HG02588 (cell line): ENCODE measurements at regions not wholly inside any gene's neighbourhood (a gene's known extent, or its start where the extent isn't known, plus 50 kb on each side); places are given as distances from the start of the nearest gene placed in this dataset.
"Not testable (repeated sequence)": the region's sequence is repeated elsewhere in the genome, so short reads cannot be mapped to it uniquely, and the experiment has no call there.

ENCODE experiments used
- ATAC-seq: cut with Tn5 transposase; IDR thresholded peaks from one replicate; pipeline ENCODE4 v1.9.1; 2021; ENCODE audit warnings: mild to moderate bottlenecking, moderate library complexity; ENCODE audit not compliant: unreplicated experiment

DNA sequence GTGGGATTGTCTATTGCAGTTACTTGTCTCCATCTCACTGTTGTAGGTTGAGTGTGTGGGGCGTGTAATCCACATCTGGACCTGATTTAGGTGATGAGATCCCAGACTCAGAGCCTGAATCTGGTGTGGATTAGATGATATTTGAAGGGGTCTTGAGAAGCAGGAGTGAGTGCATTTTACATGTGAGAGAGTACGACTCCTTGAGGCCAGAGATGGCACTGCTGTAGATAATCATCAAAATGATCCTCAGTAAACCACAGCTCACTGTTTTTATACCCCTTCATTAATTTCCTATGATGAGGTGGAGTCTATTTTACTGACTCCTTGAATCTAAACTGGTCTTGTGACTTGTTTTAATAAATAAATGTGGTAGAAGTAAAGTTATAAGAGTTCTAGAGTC lies 732.5 kb downstream of the KCNJ2 start:
- ATAC-seq, result no peak

DNA sequence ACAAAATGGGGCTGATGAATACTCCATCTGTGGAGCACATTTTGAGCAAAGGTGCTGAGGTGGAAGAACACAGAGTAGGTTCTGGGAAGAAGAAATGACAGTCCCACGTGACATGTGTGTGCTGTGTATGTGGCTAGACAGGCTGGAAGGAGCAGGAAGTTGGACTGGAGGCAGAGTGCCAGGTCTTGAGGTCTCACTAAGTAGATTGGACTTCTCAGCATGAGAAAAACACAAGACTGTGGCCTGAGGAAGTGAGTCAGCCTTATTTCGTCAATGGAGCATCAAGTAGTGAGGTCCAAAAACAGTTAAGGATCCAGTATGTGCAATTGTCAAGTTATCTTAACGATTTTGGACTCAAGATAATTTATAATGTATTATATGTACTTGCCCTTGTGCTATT lies 736.5 kb downstream of the KCNJ2 start:
- no peak for ATAC-seq

DNA sequence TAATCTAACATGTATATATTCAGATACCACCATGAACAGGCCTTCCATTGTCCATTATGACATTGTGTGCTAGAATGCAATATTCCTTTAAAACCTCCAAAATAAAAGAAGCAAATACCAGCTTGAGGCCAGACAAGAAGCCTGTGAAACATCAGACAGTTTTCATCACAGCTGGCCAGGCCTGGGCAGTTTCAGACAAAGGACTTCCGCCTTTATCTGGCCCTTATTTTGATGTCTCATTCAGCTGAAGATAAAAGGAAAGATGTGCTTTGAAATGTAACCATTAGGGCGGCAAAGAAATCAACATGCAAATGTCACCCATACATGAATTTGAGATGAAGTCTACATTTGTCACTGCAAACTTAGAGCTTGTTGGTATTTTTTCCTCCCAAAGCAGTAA lies 737.5 kb downstream of the KCNJ2 start:
- ATAC-seq, result no peak

DNA sequence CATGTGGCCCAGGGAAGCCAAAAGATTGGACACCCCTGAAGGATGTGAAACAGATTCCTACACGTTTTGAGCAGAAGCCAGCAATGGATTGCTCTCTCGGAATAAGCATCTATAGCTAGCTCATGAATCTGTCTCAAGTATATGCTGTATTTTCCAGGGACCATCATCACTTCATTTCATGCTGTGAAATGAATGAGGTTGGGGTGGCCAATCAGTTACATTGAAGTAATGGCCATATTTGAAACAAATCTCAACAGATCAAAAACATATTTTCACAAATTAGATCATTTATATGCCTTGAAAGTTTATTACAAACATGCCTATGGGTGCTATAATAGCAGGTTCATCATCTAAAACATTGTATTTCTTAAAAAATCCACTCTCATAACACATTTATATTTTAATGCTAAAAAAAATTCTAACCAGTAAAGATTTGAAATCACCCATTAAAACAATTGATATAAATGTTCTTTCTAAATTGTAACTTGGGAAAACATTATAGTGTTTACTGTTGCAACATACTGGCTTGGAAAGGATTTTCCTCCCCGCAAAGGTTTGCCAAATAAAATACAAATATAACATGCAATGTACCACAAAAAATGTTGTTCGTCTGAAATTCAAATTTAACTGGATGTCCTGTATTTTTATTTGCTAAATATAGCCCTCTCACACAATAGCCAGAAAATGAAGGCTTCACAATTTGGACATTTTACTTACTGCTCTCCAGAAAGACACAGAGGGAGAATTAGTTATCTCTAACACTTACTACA lies 743.6 kb downstream of the KCNJ2 start:
- ATAC-seq, result no peak

DNA sequence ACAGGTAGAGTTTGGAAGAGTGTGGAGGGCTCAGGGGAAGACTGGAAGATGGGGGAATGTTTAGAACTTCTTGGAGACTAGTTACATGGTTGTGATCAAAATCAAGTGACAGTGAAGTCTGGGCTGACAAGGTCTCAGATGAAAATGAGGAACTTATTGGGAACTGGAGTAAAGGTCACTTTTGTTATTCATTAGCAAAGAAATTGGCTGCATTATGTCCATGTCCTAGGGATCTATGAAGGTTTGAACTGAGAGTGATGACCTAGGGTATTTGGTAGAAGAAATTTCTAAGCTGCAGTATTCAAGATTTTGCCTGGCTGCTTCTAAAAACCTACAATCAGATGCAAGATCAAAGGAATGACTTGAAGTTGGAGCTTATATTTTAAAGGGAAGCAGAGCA lies 747.1 kb downstream of the KCNJ2 start:
- ATAC-seq, result no peak

DNA sequence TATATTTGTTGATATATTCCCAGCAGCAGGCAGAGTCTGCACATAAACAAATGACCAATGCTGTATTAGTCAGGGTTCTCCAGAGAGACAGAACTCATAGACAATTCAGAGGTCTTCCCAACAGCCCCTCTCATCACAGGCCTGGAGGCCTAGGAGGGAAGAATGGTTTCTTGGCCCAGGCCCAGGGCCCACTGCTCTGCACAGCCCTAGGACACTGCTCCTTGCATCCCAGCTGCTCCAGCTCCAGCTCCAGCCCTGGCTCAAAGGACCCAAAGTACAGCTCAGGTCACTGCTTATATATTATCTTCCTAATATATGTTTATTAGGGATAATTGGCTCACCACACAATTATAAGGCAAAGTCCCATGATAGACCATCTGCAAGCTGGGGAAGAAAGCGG lies 749.9 kb downstream of the KCNJ2 start:
- ATAC-seq, result no peak

DNA sequence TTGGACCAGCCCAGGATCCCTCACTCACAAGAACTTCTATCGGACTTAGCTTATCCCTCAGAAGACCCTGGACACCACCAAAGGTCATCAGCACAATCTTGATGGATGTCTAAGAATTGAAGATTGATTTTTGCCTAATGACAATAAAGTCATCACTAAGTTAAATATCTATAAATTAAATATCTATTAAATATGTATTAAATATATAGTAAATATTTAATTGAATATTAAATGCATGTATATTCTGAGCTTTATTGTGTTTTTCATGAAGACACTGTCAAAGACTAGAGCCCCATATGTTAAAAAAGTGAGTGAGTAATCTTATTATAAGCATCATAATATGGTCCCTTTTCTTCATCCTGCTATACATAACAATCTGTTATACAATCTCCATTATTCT lies 751.1 kb downstream of the KCNJ2 start:
- ATAC-seq, result no peak

DNA sequence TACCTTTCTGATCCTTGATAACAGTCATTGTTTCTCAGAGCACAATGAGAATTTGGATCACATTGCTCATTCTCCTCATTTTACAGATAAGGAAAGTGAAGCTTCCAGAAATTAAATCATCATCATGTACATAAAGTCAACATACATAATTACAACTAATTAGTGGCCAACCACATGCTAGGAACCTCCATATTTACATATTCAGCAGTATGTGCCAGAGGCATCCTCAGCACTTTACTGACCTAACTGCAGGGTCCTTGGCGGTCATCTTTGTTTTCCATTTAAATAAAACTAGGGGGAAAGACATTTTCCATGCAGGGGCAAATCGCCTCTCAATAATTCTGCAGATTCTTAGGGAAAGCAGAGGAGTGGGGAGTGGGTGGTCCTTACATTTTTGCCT lies 752.9 kb downstream of the KCNJ2 start:
- no peak for ATAC-seq

DNA sequence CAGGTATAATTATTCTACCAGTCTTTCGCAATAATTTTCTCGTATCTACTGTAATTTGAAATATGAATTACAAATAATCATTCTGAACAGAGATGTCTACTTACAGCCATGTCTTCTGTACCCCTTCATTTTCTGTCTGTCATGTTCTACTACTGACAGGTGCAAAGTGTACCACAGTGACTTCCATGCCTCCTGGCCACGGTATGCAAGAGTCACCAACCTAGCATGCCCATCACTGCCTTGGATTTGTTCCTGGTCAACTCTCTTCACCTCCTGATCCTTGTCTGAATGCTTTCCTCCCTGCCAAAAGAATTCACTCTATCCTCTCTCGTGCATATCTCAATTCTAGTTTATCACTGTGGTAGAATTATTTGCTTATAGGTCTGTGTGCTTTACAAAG lies 755.4 kb downstream of the KCNJ2 start:
- no peak for ATAC-seq

DNA sequence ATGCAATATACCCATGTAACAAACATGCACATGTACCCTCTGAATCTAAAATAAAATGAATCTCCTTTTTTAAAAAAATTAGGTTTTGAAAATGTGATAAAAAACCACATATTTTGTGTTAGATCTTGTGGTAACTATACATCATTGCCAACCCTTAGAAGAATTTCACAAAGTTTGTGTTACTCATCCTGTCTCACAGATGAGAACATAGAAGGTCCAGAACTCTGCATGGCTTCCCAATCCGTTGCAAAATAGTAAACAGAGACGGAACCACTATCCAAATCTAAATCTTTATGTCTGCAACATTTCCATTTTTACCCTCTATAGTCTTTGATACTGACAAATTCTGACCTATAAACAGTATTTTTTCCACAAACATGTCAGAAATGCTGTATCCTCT lies 759.9 kb downstream of the KCNJ2 start:
- no peak for ATAC-seq

DNA sequence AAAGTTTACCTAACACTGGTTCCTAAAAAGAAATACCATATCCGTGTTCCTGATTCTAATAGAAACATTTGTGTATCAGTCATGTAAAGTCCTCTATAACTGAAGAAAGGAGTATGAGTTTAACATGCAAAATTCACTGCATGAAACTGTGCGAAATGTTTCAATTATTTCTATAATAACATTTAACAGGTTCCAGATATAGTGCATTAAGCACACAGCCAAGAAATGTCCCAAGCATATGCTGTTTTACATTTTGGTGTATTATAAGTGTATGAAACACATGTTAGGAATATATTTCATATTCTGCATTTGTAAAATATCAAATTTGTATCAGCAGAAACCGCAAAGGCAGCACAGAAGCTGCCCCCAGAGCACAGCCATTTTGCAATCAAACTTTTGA lies 764.9 kb downstream of the KCNJ2 start:
- no peak for ATAC-seq

DNA sequence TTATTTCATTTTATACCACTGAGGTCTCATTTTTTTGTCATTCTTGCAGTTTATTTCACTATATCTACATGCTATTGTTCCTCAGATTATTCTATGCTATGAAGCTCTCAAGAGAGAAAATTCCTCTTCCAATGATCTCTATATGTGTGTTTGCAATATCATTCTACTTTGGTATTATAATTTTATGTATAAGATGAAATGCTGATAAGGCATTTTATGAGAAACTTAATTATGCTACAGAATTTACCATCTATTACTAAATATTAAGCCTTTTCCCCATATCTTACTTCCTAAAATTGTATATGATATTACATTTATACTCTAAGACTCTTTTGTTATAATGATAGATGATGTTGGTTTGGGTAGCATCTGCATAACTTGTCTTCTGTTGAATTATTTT lies 765.5 kb downstream of the KCNJ2 start:
- no peak for ATAC-seq

DNA sequence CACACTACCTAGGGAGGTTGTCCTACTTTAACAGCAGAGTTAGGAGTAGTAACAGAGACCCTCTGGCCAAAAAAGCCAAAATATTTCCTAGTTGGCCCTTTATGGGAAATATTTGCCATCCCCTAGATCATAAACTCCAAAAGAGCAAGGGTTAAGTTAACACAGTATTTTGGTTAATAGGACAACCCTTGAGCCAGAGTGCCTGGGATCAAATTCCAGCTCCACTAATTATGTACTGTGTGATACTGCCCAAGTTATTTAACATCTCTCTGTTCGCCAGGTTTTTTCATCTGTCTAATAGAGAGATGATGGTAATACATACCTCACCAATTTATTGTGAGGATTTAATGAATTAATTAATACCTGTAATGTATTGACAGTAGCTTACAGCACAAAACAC lies 767.4 kb downstream of the KCNJ2 start:
- no peak for ATAC-seq

DNA sequence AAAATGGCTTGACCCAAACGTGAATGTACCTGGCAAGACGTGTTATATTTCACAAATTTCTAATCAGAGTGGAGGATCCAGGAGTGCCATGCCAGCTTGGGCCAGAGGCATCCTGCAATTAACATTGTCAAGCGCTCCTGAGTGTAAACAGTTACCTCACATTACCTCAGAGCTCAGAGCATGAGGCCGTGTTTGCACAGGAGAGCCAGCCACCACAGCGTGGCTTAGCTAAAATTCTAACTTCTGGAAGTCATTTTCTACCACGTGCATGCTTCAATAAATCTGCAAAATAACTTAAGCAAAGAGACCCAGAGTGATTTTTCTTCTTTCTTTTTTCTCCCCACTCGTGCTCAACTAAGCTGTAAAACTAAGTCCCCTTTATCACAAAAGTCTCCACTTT lies 769.0 kb downstream of the KCNJ2 start:
- ATAC-seq, result no peak

DNA sequence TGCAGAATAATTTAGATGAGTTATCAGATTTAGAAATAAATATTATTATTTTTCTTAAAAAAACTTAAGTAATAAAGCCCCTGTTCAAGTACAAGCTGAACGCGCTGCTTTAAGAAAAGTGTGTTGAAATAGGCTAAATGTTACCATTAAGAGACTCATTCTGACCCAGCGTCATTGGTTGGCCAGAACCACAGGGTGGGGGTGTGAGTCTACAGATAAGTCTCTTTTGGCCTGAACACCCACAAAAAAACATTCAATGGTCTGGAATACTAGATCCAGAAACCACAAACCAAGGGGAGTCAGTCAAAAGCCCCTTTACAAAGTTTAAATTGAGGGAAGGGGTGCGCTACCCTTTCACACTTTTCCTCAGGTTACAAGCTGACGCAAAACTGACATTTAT lies 776.1 kb downstream of the KCNJ2 start:
- no peak for ATAC-seq

DNA sequence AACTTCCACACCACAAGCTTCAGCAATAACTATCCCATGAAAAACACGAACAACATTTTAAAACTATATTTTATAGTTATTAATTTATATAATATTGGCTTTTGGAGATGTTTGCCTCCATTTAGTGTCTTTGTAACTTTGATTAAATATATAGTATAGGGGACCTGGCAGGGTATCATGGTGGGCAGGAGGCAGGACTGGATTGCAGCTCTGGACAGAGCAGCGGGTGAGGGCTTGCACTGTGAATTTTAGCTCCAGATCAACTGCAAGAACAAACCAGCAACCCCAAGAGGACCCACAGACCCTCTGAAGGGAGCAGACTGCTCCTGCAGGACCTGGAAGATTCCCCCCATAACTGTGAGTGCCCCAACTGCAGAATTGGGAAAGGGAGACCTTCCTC lies 777.9 kb downstream of the KCNJ2 start:
- no peak for ATAC-seq

DNA sequence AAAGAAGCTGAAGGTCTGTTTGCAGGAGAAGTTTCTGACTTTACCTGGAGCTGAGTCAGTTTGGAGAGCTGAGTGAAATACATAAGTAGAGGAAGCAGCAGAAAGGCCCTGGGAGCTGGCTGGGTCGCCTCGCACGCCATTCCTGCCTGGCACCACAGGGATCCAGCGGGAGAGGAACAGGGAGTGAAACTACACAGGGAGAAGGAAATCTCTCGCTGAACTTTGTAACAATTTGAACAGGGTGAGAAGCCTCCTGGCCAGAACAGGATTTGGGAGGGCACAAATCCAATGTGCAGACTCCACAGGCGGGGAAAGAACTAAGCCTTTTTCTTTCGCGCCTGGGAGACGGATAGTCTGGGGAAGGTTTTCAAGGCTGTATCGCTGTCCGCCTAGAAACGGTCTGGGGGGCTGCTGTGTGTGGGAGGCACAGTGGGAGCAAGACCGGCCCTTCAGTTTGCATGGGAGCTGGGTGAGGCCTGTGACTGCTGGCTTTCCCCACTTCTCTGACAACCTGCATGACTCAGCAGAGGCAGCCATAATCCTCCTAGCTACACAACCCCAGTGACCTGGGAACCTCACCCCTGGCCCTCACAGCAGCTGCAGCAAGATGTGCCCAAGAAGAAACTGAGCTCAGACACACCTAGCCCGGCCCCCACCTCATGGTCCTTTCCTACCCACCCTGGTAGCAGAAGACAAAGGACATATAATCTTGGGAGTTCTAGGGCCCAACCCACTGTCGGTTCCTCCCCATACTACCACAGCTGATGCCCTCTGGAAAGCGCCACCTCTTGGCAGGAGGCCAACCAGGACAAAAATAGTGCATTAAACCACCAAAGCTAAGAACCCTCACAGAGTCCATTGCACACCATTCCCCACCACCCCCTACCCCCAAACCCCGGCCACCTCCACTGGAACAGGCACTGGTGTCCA lies 778.6 kb downstream of the KCNJ2 start:
- ATAC-seq, result no peak

DNA sequence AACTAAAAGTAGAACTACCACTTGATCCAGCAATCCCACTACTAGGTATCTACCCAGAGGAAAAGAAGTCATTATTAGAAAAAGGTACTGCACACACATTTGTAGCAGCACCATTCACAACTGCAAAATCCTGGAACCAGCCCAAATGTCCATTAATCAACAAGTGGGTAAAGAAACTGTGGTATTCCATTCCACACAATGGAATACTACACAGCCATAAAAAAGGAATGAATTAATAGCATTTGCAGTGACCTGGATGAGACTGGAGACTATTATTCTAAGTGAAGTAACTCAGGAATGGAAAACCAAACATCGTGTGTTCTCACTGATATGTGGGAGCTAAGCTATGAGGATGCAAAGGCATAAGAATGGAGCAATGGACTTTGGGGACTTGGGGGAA lies 783.8 kb downstream of the KCNJ2 start:
- ATAC-seq, result not testable (repeated sequence)

DNA sequence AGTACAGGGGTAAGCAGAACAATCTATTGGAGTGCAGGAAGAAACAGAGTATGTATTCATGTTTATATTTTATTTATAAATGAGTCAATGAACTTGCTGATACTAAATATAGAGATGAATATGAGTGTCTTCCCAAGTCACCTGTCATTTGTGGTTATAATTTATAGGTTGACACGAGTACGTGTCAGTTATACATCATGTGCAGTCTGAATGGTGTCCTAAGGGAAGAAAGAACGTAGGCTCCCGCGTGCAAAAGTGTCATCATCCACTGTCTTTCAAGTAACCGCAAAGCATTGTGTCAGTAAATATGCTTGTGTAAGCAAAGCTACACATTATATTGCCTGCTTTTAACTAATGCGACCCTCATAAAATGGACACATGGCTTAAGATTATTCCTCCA lies 786.1 kb downstream of the KCNJ2 start:
- no peak for ATAC-seq

DNA sequence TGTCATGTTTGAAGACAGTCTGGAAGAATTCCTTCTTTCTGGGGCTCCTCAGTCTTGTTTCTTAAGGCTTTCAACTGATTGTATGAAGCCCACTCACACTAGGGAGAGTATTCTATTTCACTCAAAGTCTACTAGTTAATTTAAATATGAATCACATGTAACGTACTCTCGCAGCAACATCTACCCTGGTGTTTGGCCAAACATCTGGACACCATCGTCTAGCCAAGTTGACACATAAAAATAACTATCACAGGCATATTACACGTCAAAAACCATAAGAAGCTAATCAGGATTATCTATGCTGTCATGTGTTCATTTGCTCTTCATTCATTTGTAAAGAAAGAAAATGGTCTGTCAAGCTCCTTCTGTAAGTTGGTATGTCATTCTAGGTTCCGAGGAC lies 787.4 kb downstream of the KCNJ2 start:
- ATAC-seq, result no peak

DNA sequence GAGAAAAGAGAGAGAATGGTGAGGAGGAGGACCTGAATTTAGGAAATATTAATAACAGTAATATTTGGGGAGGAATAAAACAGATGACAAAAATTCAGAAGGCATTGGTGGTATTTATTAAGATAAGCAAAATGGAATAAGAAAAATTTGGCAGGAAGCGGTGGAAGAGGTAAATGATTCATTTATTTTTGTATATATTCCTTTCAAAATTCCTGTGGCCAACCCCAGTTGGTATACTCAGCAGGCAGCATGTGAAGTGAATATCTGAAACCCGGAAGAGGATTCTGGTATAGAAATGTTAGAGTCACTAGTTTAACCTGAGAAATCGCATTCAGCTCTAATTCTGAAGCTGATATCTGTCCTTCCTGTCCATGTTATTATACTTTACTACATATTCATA lies 792.0 kb downstream of the KCNJ2 start:
- ATAC-seq, result no peak

DNA sequence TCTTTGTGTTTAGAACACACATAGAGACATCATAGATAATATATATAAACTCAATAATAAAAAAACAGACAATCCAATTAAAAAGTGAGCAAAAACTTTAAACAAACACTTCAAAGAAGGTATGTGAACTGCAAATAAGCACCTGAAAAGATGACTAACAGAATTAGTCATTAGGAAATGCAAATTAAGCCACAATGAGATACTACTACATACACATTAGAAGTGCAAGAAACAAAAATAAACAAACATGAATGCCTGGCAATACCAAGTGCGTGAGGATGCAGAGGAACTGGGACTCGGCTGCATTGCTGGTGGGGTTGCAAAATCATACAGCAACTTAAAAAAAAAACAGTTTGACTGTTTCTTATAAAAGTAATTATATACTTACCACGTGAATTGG lies 799.0 kb downstream of the KCNJ2 start:
- no peak for ATAC-seq
